ENCODE measurements at regions not wholly inside any gene's neighbourhood (a gene's known extent, or its start where the extent isn't known, plus 50 kb on each side); places are given as distances from the start of the nearest gene placed in this dataset.
"Not testable (repeated sequence)": the region's sequence is repeated elsewhere in the genome, so short reads cannot be mapped to it uniquely, and the experiment has no call there.

DNA sequence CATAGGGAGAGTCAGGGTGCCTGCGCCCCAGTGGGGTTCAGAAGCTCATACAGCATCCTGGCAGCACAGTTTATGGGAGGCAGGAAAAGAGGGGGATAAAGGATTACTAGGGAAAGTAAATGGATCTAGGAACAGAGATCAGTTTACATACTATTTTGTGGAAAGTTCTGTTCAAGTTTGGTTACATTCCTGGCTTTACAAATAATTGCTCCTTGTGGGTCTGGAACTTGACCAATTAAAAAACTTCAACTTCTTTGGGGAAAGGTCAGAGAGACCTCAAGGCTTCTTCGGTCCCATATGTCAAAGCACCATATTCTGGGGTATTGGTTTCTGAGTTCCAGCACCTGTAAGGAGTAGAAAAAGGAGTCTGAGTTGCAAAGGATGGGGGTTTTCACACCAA lies 64.1 kb downstream of the ZDHHC19 start:
- Histone ChIP-seq H3K27me3 (ENCODE audit: control insufficient read depth, insufficient read depth, low read length) (peaks cover 5% of the 10 kb centered on the region), H3K4me3 (ENCODE audit: low read length) (no peak overlapping the region), H3K9me3 (ENCODE audit: control insufficient read depth, low read length) (no peaks in the 10 kb centered on the region), H3K4me1 (ENCODE audit: control insufficient read depth, insufficient read depth, low read length) (peaks cover 5% of the 10 kb centered on the region), H3K9ac (ENCODE audit: low read length) (no peak overlapping the region), H3K36me3 (ENCODE audit: control insufficient read depth, insufficient read depth, low read length) (no peaks in the 10 kb centered on the region)

DNA sequence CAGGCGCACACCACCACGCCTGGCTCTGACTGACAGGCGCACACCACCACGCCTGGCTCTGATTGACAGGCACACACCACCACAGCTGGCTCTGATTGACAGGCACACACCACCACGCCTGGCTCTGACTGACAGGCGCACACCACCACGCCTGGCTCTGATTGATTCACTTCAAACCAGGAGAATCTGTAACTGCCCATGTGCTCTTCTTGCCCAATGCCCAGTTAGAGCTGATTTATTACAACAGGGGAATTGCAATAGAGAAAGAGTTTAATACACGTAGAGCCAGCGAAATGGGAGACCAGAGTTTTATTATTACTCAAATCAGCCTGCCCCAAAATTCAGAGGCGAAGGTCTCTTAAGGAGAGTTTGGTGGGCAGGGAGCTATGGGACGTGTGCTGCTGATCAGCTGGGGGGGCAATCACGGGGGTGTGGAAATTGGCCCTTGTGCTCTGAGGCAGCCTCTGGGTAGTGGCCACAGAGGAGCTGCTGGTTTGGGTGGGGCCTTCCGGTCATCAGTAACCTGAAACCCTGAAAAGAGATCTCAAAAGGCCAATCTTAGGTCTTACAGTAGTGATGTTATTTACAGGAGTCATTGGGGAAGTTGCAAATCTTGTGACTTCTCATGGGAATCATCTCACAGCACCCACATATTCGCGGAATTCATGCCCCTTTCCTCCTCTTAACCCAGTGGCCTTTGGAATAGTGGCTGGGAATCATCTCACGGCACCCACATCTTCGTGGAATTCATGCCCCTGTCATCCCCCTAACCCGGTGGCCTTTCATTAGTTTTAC lies 63.8 kb upstream of the TFRC start:
- H3K4me1 ChIP-seq (ENCODE audit: control insufficient read depth, insufficient read depth, low read length): peaks cover 5% of the 10 kb centered on the region
- no peak overlapping the region for H3K9ac ChIP-seq (ENCODE audit: low read length)

DNA sequence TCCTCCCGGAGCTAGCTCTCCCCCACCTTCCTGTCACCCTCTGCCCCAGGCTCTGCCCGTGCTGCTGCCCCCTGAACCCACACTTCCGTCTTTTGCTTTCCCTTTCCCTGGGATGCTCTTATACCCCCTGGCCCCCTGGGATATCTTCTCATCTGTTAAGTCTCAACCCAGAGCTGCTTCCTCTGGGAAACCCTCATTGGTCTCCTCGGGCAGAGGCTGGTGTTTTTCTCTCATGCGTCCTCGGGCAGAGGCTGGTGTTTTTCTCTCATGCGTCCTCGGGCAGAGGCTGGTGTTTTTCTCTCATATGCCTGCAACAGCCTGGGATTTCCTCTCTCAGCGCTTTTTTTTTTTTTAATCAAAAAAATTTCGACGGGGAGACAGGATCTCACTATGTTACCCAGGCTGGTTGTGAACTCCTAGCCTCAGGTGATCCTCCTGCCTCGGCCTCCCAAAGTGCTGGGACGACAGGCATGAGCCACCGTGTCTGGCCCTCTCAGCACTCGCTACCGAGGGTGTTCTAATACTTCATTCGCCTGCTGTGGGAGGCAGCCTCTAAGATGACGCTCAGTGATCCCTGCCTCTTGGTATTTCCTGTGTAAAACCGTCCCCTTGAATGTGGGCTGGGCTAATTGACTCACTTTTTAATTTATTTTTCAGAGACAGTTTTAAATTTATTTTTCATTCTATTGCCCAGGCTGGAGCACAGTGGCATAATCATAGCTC lies 62.7 kb upstream of the TFRC start:
- Histone ChIP-seq H3K4me1 (ENCODE audit: control insufficient read depth, insufficient read depth, low read length) (peaks cover 5% of the 10 kb centered on the region), H3K27me3 (ENCODE audit: control insufficient read depth, insufficient read depth, low read length) (peaks cover 5% of the 10 kb centered on the region), H3K36me3 (ENCODE audit: control insufficient read depth, insufficient read depth, low read length) (no peaks in the 10 kb centered on the region), H3K9me3 (ENCODE audit: control insufficient read depth, low read length) (no peaks in the 10 kb centered on the region), H3K4me3 (ENCODE audit: low read length) (no peak overlapping the region), H3K9ac (ENCODE audit: low read length) (no peak overlapping the region)

More for the DNA sequence above, 63.8 kb upstream of the TFRC start:
- no peaks in the 10 kb centered on the region for H3K36me3 ChIP-seq (ENCODE audit: control insufficient read depth, insufficient read depth, low read length)
- H3K27me3 ChIP-seq (ENCODE audit: control insufficient read depth, insufficient read depth, low read length): peaks cover 5% of the 10 kb centered on the region
- H3K9me3 ChIP-seq (ENCODE audit: control insufficient read depth, low read length): no peaks in the 10 kb centered on the region
- H3K4me3 ChIP-seq (ENCODE audit: low read length): no peak overlapping the region

DNA sequence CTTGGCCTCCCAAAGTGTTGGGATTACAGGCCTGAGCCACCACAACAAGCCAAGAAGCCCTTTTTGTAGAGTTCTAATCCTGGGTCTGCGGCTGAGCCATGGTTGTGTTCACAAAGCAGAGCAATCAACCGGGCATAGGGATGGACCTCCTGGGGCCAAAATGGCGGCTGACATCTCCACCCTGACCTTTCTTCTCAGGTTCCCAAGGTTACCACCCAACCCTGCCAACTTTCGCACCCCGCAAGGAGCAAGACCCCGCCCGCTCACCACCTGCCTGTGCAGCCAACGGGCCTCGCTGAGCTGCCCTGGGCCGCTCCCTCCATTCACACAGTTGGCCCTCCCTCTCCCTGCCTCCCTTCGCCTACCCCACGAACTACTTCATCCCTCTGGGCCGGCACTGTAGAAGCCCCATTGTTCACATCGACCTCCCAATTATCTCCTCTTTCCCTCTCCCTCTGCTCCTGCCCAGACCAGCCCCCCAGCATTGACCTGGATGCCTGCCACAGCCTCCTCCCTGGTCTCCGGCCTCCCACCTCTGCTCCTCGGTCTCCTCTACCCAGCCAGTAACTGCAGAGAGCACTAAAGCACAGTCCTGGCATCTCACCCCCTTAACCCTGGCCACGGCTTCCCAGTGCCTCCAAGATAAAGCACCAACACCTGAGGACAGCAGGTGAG lies 62.0 kb upstream of the TFRC start:
- H3K4me1 ChIP-seq (ENCODE audit: control insufficient read depth, insufficient read depth, low read length): peaks cover 7% of the 10 kb centered on the region
- no peak overlapping the region for H3K4me3 ChIP-seq (ENCODE audit: low read length)
- H3K36me3 ChIP-seq (ENCODE audit: control insufficient read depth, insufficient read depth, low read length): no peaks in the 10 kb centered on the region
- peaks cover 5% of the 10 kb centered on the region for H3K27me3 ChIP-seq (ENCODE audit: control insufficient read depth, insufficient read depth, low read length)
- H3K9me3 ChIP-seq (ENCODE audit: control insufficient read depth, low read length): no peaks in the 10 kb centered on the region
- no peak overlapping the region for H3K9ac ChIP-seq (ENCODE audit: low read length)

DNA sequence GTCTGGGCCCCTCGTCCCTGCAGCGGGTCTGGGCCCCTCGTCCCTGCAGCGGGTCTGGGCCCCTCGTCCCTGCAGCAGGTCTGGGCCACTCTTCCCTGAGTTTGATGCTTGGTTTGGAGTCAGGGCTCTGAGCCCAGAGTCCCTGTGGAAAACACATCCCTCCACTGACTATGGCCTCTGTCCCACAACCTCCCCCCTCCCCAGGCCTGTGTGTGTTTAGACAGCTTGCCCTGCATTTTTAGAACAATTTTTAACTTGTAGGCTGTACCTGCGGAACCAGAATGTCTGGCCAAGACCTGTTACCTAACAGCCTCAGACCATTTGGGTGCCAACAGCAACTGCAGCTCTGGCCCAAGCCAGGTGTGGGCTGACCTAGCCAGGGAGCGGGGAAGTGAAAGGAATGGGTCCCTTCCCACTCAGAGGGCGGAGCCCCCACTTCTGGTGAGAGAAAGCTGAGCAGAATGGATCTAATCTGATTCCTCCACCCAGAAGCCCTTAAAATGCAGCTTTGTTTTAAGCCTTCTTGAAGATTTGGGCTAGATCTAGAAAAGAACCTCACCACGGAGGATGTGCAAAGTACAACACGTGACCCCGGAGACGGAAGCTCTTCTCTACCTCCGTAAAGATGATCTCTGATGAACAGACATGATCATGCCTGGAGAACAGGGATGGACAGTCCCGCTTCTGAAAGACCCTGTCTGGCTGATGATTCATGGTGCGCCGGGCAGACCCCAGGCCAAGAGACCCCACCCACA lies 60.5 kb upstream of the TFRC start:
- H3K4me3 ChIP-seq (ENCODE audit: low read length): no peak overlapping the region
- no peaks in the 10 kb centered on the region for H3K36me3 ChIP-seq (ENCODE audit: control insufficient read depth, insufficient read depth, low read length)
- peaks cover 10% of the 10 kb centered on the region for H3K4me1 ChIP-seq (ENCODE audit: control insufficient read depth, insufficient read depth, low read length)
- no peaks in the 10 kb centered on the region for H3K9me3 ChIP-seq (ENCODE audit: control insufficient read depth, low read length)
- peaks cover 5% of the 10 kb centered on the region for H3K27me3 ChIP-seq (ENCODE audit: control insufficient read depth, insufficient read depth, low read length)
- H3K9ac ChIP-seq (ENCODE audit: low read length): no peak overlapping the region

DNA sequence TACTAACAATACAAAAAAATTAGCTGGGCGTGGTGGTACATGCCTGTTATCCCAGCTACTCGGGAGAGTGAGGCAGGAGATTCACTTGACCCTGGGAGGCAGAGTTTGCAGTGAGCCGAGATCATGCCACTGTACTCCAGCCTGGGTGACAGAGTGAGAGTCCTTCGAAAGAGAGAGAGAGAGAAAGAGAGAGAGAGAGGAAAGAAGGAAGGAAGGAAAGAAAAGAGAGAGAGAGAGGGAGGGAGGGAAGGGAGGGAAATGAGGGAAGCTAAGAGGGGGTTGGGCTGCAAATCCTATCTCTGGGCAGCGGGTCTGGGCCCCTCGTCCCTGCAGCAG lies 59.9 kb upstream of the TFRC start:
- Histone ChIP-seq H3K9me3 (ENCODE audit: control insufficient read depth, low read length) (no peaks in the 10 kb centered on the region), H3K9ac (ENCODE audit: low read length) (no peak overlapping the region), H3K4me1 (ENCODE audit: control insufficient read depth, insufficient read depth, low read length) (peaks cover 10% of the 10 kb centered on the region), H3K27me3 (ENCODE audit: control insufficient read depth, insufficient read depth, low read length) (peaks cover 5% of the 10 kb centered on the region), H3K4me3 (ENCODE audit: low read length) (no peak overlapping the region), H3K36me3 (ENCODE audit: control insufficient read depth, insufficient read depth, low read length) (no peaks in the 10 kb centered on the region)

DNA sequence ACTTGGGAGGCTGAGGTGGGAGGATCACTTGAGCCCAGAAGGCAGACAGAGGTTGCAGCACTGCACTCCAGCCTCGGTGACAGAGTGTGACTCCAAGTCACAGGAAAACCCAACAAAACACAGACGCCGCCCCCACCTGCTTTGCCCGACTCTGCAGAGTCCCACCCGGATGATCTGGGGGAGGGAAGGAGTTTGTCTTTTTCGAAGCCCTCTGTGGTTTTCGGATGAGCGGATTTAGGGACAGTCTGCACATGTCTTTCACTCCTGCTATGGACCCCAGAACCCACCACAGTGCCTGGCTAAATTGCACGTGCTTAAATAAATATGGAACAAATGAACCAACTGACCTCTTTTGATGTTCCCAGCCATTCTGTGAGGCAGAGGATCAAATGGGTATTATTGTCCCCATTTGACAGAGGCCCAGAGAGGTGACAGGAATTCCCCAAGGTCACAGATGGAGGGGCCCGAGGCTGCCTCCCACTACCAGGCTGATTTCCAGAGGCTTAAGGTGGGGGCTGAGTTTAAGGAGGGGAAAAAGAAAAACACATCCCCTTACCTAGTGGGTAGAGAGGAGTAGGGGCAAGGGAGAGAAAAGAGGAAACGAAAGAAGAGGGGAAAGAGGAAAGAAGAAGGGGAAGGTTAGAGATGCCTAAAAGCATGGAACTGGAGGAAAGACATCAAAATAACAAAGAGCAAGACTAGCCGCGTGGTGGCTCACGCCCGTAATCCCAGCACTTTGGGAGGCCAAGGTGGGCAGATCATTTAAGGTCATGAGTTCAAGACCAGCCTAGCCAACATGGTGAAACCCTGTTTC lies 59.4 kb upstream of the TFRC start:
- peaks cover 12% of the 10 kb centered on the region for H3K4me1 ChIP-seq (ENCODE audit: control insufficient read depth, insufficient read depth, low read length)
- H3K27me3 ChIP-seq (ENCODE audit: control insufficient read depth, insufficient read depth, low read length): peaks cover 5% of the 10 kb centered on the region
- no peak overlapping the region for H3K4me3 ChIP-seq (ENCODE audit: low read length)
- no peak overlapping the region for H3K9ac ChIP-seq (ENCODE audit: low read length)
- H3K9me3 ChIP-seq (ENCODE audit: control insufficient read depth, low read length): no peaks in the 10 kb centered on the region
- H3K36me3 ChIP-seq (ENCODE audit: control insufficient read depth, insufficient read depth, low read length): no peaks in the 10 kb centered on the region

DNA sequence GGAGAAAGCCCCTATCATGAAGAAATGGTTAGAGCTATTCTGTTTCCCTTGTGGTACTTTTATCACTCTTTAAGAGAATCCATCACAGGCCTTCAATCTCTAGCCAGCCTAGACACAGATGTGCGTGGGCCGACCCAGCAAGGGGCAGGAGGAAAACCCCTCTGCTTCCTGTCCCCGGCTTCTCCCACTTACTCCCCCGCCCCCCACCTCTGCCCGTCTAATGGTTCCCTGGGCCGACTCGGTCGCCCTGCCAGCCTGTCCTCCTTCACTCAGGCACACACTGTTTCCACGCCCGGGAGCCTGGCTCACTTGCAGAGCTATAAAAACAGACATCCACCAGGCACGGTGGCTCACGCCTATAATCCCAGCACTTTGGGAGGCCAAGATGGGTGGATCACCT lies 58.3 kb upstream of the TFRC start:
- H3K4me3 ChIP-seq (ENCODE audit: low read length): no peak overlapping the region
- H3K4me1 ChIP-seq (ENCODE audit: control insufficient read depth, insufficient read depth, low read length): peaks cover 19% of the 10 kb centered on the region
- H3K36me3 ChIP-seq (ENCODE audit: control insufficient read depth, insufficient read depth, low read length): no peaks in the 10 kb centered on the region
- H3K9me3 ChIP-seq (ENCODE audit: control insufficient read depth, low read length): no peaks in the 10 kb centered on the region
- H3K27me3 ChIP-seq (ENCODE audit: control insufficient read depth, insufficient read depth, low read length): peaks cover 5% of the 10 kb centered on the region
- H3K9ac ChIP-seq (ENCODE audit: low read length): no peak overlapping the region

DNA sequence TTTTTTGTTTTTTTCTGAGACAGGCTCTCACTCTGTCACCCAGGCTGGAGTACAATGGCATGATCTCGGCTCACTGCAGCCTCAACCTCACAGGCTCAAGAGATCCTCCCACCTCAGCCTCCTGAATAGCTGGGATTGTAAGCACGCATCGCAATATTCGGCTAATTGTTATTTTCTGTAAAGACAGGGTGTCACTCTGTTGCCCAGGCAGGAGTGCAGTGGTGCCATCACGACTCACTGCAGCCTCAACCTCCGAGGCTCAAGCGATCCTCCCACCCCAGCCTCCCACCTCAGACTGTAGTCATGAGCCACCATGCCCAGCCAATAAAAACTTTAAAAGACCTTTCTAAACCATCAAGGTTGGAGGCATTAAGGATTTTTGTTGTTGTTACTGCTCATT lies 57.4 kb upstream of the TFRC start:
- peaks cover 19% of the 10 kb centered on the region for H3K4me1 ChIP-seq (ENCODE audit: control insufficient read depth, insufficient read depth, low read length)
- peaks cover 5% of the 10 kb centered on the region for H3K27me3 ChIP-seq (ENCODE audit: control insufficient read depth, insufficient read depth, low read length)
- no peaks in the 10 kb centered on the region for H3K9me3 ChIP-seq (ENCODE audit: control insufficient read depth, low read length)
- no peak overlapping the region for H3K9ac ChIP-seq (ENCODE audit: low read length)
- no peaks in the 10 kb centered on the region for H3K36me3 ChIP-seq (ENCODE audit: control insufficient read depth, insufficient read depth, low read length)
- H3K4me3 ChIP-seq (ENCODE audit: low read length): no peak overlapping the region

DNA sequence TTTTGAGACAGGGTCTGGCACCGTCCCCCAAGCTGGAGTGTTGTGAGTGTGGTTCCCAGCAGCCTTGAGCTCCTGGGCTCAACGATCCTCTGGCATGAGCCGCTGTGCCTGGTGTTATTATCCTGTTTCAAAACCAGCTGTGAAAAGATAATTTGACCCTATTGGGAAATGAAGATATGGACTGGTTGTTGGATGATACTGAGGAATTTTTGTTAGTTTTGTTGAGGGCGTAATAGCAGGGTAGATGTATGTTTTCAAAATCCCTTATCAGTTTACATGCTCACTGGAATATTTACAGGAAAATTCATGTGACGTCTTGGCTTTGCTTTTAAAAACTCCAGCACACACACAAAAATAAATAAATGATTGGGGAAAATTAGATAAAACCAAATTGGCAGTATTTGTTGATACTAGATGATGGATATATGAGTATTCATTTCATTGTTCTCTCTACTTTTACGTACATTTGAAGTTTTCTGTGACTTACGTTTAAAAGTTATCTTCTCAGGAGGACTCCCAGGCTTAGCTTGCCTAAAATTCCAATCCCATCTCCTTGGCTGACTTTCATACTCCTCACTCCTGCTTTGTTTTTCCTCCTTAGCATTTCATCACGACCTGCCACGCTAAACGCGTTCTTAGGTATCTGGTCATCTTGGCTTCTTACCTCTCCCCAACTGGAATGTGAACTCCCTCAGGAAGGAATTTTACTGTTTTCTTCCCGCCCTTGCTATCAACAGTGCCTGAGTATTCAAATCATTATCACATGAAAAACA lies 56.8 kb upstream of the TFRC start:
- Histone ChIP-seq H3K4me1 (ENCODE audit: control insufficient read depth, insufficient read depth, low read length) (peaks cover 19% of the 10 kb centered on the region), H3K4me3 (ENCODE audit: low read length) (no peak overlapping the region), H3K9ac (ENCODE audit: low read length) (no peak overlapping the region), H3K9me3 (ENCODE audit: control insufficient read depth, low read length) (no peaks in the 10 kb centered on the region), H3K27me3 (ENCODE audit: control insufficient read depth, insufficient read depth, low read length) (peaks cover 5% of the 10 kb centered on the region), H3K36me3 (ENCODE audit: control insufficient read depth, insufficient read depth, low read length) (no peaks in the 10 kb centered on the region)

DNA sequence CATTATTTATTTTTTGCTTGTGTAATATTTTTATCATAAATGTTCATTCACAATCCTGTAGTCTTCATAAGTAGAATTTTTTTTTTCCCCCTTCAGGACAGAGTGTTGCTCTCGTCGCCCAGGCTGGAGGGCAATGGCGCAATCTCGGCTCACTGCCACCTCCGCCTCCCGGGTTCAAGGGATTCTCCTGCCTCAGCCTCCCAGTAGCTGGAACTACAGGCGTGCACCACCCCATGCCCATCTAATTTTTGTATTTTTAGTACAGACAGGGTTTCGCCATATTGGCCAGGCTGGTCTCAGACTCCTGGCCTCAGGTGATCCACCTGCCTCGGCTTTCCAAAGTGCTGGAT lies 54.7 kb upstream of the TFRC start:
- not testable (repeated sequence) for H3K9me3 ChIP-seq (ENCODE audit: control insufficient read depth, low read length); H3K36me3 ChIP-seq (ENCODE audit: control insufficient read depth, insufficient read depth, low read length); H3K27me3 ChIP-seq (ENCODE audit: control insufficient read depth, insufficient read depth, low read length); H3K4me3 ChIP-seq (ENCODE audit: low read length); H3K9ac ChIP-seq (ENCODE audit: low read length)
- H3K4me1 ChIP-seq (ENCODE audit: control insufficient read depth, insufficient read depth, low read length): peaks cover 14% of the 10 kb centered on the region

Data from mucosa of stomach (tissue), 1 donor.